22Rv1 (cell line): ENCODE measurements at regions not wholly inside any gene's neighbourhood (a gene's known extent, or its start where the extent isn't known, plus 50 kb on each side); places are given as distances from the start of the nearest gene placed in this dataset.

Source experiments
- H3K27ac ChIP-seq: fragments of 450-650 bp; 2 replicates; pipeline ENCODE4 v1.5.1; 2017
- CTCF ChIP-seq: fragments of 450-650 bp; IDR thresholded peaks from 2 replicates; pipeline ENCODE4 v1.5.1; 2017; ENCODE audit warnings: mild to moderate bottlenecking
- ZFX ChIP-seq: fragments of 450-650 bp; IDR thresholded peaks from 2 replicates; pipeline ENCODE4 v1.6.1; 2017; ENCODE audit warnings: antibody characterized with exemption, borderline replicate concordance

GRCh38 chr21:25234857-25235801, 372.2 kb downstream of the MRPL39 start:
- H3K27ac ChIP-seq, result no peak overlapping the region
- TF ChIP-seq ZFX (no peak), CTCF (no peak)

- TF ChIP-seq CTCF (no peak), ZFX (no peak)
- no peak overlapping the region for H3K27ac ChIP-seq
These were observed 386.3 kb downstream of the MRPL39 start for GRCh38 chr21:25220954-25221353.

DNA sequence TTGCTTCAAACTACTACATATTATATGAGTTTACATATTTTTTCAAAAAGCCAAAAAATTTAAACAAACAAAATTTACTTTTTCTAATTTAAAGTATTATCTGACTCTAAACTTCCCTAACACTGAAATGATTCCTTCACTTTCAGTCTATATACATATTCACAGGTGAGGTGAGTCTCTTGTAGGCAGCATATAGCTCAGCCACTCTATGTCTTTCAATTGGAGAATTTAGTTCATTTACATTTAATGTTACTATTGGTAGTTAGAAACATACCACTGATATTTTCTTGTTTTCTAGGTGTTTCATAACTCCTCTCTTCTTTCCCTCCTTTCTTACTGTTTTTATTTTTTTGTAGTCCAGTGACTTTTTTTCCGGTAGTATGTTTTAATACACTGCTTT, 387.1 kb downstream of the MRPL39 start:
- H3K27ac ChIP-seq, result no peak overlapping the region
- TF ChIP-seq CTCF (no peak), ZFX (no peak)

- TF ChIP-seq CTCF (no peak), ZFX (no peak)
- H3K27ac ChIP-seq, result no peak overlapping the region
These were observed 391.4 kb downstream of the MRPL39 start for GRCh38 chr21:25215698-25216384.

DNA sequence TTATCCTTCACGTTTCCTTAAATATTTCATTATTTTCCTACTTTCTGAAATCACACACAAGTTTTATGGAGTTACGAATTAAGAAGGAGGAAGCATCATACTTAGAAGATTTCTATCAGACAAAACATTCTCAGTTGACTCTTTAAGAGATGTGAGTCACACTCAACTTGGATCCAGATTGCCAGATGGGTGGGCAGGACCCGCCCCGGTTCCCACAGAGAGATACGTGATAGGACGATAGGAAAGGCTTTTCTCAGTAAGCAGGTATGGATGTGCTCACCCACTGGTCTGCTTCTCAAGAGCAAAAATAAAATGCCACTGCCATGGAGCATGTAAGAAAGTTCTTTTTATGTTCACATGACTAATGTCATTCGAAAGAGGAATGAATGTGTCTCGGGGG, 392.6 kb downstream of the MRPL39 start:
- TF ChIP-seq CTCF, result no peak
- TF ChIP-seq ZFX, result no peak
- no peak overlapping the region for H3K27ac ChIP-seq

GRCh38 chr21:25199944-25200343, 407.3 kb downstream of the MRPL39 start:
- no peak overlapping the region for H3K27ac ChIP-seq
- no peak for TF ChIP-seq CTCF
- TF ChIP-seq ZFX, result no peak

- TF ChIP-seq CTCF, result no peak
- TF ChIP-seq ZFX, result no peak
These were observed 416.1 kb downstream of the MRPL39 start for GRCh38 chr21:25191141-25191540.

More at GRCh38 chr21:25191141-25191540, 416.1 kb downstream of the MRPL39 start:
- no peak overlapping the region for H3K27ac ChIP-seq
